ENCODE measurements at regions not wholly inside any gene's neighbourhood (a gene's known extent, or its start where the extent isn't known, plus 50 kb on each side); places are given as distances from the start of the nearest gene placed in this dataset.
"Not testable (repeated sequence)": the region's sequence is repeated elsewhere in the genome, so short reads cannot be mapped to it uniquely, and the experiment has no call there.

GRCh38 chr18:14945984-14946383, 198.0 kb downstream of the ANKRD30B start:
- 77 to 80% methylated on average over 7 of the region's 7 CpGs for WGBS, 2 donors
- H3K4me1 ChIP-seq (ENCODE audit: control insufficient read depth in 1 of 2, insufficient read depth in 2 of 2, low read length in 2 of 2): no peaks in the 10 kb centered on the region
- no peaks in the 10 kb centered on the region for H3K9me3 ChIP-seq (ENCODE audit: control insufficient read depth, low read length)
- no peaks in the 10 kb centered on the region for H3K27me3 ChIP-seq (ENCODE audit: control insufficient read depth in 1 of 2, insufficient read depth in 2 of 2, low read length in 1 of 2)
- H3K4me3 ChIP-seq (ENCODE audit: low read length in 2 of 2): no peak overlapping the region
- no peak for DNase-seq
- no peak overlapping the region for H3K27ac ChIP-seq (ENCODE audit: low read depth in 1 of 2, low read length in 2 of 2)
- intact Hi-C loops (cut with DNase I): no loop called here
- no peaks in the 10 kb centered on the region for H3K36me3 ChIP-seq (ENCODE audit: control insufficient read depth in 1 of 2, insufficient read depth in 2 of 2, low read length in 1 of 2)
- ATAC-seq (ENCODE audit: low FRiP score): no peak

- H3K36me3 ChIP-seq (ENCODE audit: control insufficient read depth in 1 of 2, insufficient read depth in 2 of 2, low read length in 1 of 2); H3K9me3 ChIP-seq (ENCODE audit: control insufficient read depth, low read length); intact Hi-C loops (cut with DNase I); H3K4me3 ChIP-seq (ENCODE audit: low read length in 2 of 2); H3K4me1 ChIP-seq (ENCODE audit: control insufficient read depth in 1 of 2, insufficient read depth in 2 of 2, low read length in 2 of 2); DNase-seq; ATAC-seq (ENCODE audit: low FRiP score); H3K27ac ChIP-seq (ENCODE audit: low read depth in 1 of 2, low read length in 2 of 2); H3K27me3 ChIP-seq (ENCODE audit: control insufficient read depth in 1 of 2, insufficient read depth in 2 of 2, low read length in 1 of 2): not testable (repeated sequence)
- WGBS, 2 donors: 51 to 59% methylated on average over 7 of the region's 7 CpGs
These were observed 198.9 kb downstream of the ANKRD30B start for GRCh38 chr18:14946741-14947470.

GRCh38 chr18:14947482-14948162, 199.7 kb downstream of the ANKRD30B start:
- Histone ChIP-seq H3K36me3 (ENCODE audit: control insufficient read depth in 1 of 2, insufficient read depth in 2 of 2, low read length in 1 of 2) (no peaks in the 10 kb centered on the region), H3K9me3 (ENCODE audit: control insufficient read depth, low read length) (no peaks in the 10 kb centered on the region), H3K4me3 (ENCODE audit: low read length in 2 of 2) (no peak overlapping the region), H3K27ac (ENCODE audit: low read depth in 1 of 2, low read length in 2 of 2) (no peak overlapping the region), H3K4me1 (ENCODE audit: control insufficient read depth in 1 of 2, insufficient read depth in 2 of 2, low read length in 2 of 2) (no peaks in the 10 kb centered on the region), H3K27me3 (ENCODE audit: control insufficient read depth in 1 of 2, insufficient read depth in 2 of 2, low read length in 1 of 2) (no peaks in the 10 kb centered on the region)
- DNase-seq: no peak
- intact Hi-C loops (cut with DNase I): no loop called here
- no peak for ATAC-seq (ENCODE audit: low FRiP score)
- WGBS, 2 donors: 81 to 87% methylated on average over 8 of the region's 8 CpGs

DNA sequence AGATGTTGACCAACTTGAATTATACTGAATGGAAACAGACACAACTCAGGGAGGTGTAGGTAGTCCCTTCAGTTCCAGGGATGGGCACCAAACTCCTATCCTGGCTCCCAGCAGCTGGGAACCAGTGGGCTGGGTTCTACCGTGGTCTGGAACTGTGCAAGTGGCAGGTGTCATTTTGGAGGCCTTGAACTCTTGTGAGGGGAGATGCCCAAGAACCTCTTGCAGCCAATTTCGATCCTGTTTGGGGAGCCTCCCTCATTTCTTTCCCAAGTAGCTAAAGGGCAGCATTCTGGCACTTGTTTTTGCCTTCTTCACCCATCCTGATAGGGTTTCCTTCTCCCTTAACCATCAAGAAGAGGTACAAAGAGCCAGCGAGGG, 200.2 kb downstream of the ANKRD30B start:
- 62 to 75% methylated on average over 3 of the region's 3 CpGs for WGBS, 2 donors
- intact Hi-C loops (cut with DNase I): no loop called here
- Histone ChIP-seq H3K36me3 (ENCODE audit: control insufficient read depth in 1 of 2, insufficient read depth in 2 of 2, low read length in 1 of 2) (no peaks in the 10 kb centered on the region), H3K9me3 (ENCODE audit: control insufficient read depth, low read length) (no peaks in the 10 kb centered on the region), H3K27me3 (ENCODE audit: control insufficient read depth in 1 of 2, insufficient read depth in 2 of 2, low read length in 1 of 2) (no peaks in the 10 kb centered on the region), H3K4me3 (ENCODE audit: low read length in 2 of 2) (no peak overlapping the region), H3K27ac (ENCODE audit: low read depth in 1 of 2, low read length in 2 of 2) (no peak overlapping the region), H3K4me1 (ENCODE audit: control insufficient read depth in 1 of 2, insufficient read depth in 2 of 2, low read length in 2 of 2) (no peaks in the 10 kb centered on the region)
- ATAC-seq (ENCODE audit: low FRiP score) (no peak), DNase-seq (no peak)

DNA sequence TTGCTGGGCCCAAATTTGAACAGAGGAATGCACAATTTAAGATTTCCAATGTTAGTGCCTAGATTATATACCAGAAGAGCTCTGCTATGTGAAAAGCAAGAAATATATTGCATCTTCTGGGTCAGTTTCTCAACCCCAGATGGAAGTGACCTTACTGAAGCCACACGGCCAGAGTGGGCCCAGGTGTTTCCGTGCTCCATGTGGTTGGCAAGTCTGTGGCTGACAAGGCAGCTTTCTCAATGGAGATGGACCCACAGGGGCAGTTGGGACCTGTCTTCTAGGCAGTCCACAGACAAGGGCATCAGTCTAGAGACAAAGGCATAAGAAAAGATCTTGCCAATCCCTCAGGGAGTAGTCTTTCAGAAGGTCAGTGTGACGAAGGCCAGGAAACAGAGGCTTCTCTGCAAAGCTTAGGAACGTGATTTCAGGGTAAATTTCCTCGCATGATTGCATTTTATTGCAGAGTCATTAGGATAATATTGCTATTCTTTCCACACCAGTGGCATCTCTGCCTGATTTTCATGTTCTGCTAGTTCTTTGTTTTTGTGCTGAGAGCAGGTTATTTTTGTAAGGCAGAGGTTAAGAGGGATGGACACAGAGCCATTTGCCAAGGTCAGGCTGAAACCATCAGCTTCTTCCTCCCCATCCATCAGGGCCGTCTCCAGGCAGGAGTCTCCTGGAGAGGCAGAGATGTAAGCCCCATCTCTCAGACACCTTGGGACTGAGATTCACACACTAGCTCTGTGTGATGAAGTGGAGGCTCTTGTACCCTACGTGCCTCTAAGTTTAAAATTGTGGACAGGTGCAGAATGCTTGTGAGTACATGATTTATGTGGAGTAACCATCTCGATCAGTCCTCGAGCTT, 202.1 kb downstream of the ANKRD30B start:
- intact Hi-C loops (cut with DNase I): no loop called here
- DNase-seq: no peak
- no peaks in the 10 kb centered on the region for H3K4me1 ChIP-seq (ENCODE audit: control insufficient read depth in 1 of 2, insufficient read depth in 2 of 2, low read length in 2 of 2)
- no peak overlapping the region for H3K27ac ChIP-seq (ENCODE audit: low read depth in 1 of 2, low read length in 2 of 2)
- no peak overlapping the region for H3K4me3 ChIP-seq (ENCODE audit: low read length in 2 of 2)
- ATAC-seq (ENCODE audit: low FRiP score): no peak
- no peaks in the 10 kb centered on the region for H3K9me3 ChIP-seq (ENCODE audit: control insufficient read depth, low read length)
- no peaks in the 10 kb centered on the region for H3K36me3 ChIP-seq (ENCODE audit: control insufficient read depth in 1 of 2, insufficient read depth in 2 of 2, low read length in 1 of 2)
- no peaks in the 10 kb centered on the region for H3K27me3 ChIP-seq (ENCODE audit: control insufficient read depth in 1 of 2, insufficient read depth in 2 of 2, low read length in 1 of 2)
- 51 to 58% methylated on average over 9 of the region's 9 CpGs for WGBS, 2 donors

GRCh38 chr18:14952444-14953077, 204.6 kb downstream of the ANKRD30B start:
- H3K4me1 ChIP-seq (ENCODE audit: control insufficient read depth in 1 of 2, insufficient read depth in 2 of 2, low read length in 2 of 2); H3K27me3 ChIP-seq (ENCODE audit: control insufficient read depth in 1 of 2, insufficient read depth in 2 of 2, low read length in 1 of 2); H3K36me3 ChIP-seq (ENCODE audit: control insufficient read depth in 1 of 2, insufficient read depth in 2 of 2, low read length in 1 of 2); H3K9me3 ChIP-seq (ENCODE audit: control insufficient read depth, low read length); DNase-seq; intact Hi-C loops (cut with DNase I); H3K4me3 ChIP-seq (ENCODE audit: low read length in 2 of 2); ATAC-seq (ENCODE audit: low FRiP score); H3K27ac ChIP-seq (ENCODE audit: low read depth in 1 of 2, low read length in 2 of 2): not testable (repeated sequence)
- WGBS, 2 donors: 74 to 76% methylated on average over 2 of the region's 2 CpGs

DNA sequence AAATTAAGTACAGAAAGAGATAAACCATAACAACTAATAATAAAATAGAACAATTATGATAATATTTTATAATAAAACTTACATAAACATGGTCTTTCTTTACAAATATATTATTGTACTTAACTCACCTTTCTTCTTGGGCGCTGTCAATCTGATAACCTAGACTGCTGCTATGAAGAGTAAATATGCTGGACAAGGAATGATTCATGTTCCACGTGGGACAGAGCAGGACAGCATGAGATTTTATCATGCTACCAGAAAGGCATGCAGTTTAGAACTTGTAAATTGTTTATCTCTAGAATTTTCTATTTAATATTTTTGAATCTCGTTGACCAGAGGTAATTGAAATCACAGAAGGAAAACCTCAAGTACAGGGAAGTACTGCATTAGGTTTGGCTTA, 210.7 kb downstream of the ANKRD30B start:
- ATAC-seq (ENCODE audit: low FRiP score) (no peak), DNase-seq (no peak)
- no peaks in the 10 kb centered on the region for H3K27me3 ChIP-seq (ENCODE audit: control insufficient read depth in 1 of 2, insufficient read depth in 2 of 2, low read length in 1 of 2)
- no peaks in the 10 kb centered on the region for H3K4me1 ChIP-seq (ENCODE audit: control insufficient read depth in 1 of 2, insufficient read depth in 2 of 2, low read length in 2 of 2)
- H3K27ac ChIP-seq (ENCODE audit: low read depth in 1 of 2, low read length in 2 of 2): no peak overlapping the region
- intact Hi-C loops (cut with DNase I): no loop called here
- no peak overlapping the region for H3K4me3 ChIP-seq (ENCODE audit: low read length in 2 of 2)
- peaks cover 1% of the 10 kb centered on the region for H3K9me3 ChIP-seq (ENCODE audit: control insufficient read depth, low read length)
- 63 to 67% methylated on average over 3 of the region's 3 CpGs for WGBS, 2 donors
- H3K36me3 ChIP-seq (ENCODE audit: control insufficient read depth in 1 of 2, insufficient read depth in 2 of 2, low read length in 1 of 2): no peaks in the 10 kb centered on the region

- Histone ChIP-seq H3K9me3 (ENCODE audit: control insufficient read depth, low read length) (peaks cover 1% of the 10 kb centered on the region), H3K36me3 (ENCODE audit: control insufficient read depth in 1 of 2, insufficient read depth in 2 of 2, low read length in 1 of 2) (no peaks in the 10 kb centered on the region), H3K4me1 (ENCODE audit: control insufficient read depth in 1 of 2, insufficient read depth in 2 of 2, low read length in 2 of 2) (no peaks in the 10 kb centered on the region), H3K27me3 (ENCODE audit: control insufficient read depth in 1 of 2, insufficient read depth in 2 of 2, low read length in 1 of 2) (no peaks in the 10 kb centered on the region), H3K4me3 (ENCODE audit: low read length in 2 of 2) (no peak overlapping the region), H3K27ac (ENCODE audit: low read depth in 1 of 2, low read length in 2 of 2) (no peak overlapping the region)
- DNase-seq (no peak), ATAC-seq (ENCODE audit: low FRiP score) (no peak)
- WGBS, 2 donors: 67 to 75% methylated on average over 10 of the region's 10 CpGs
- intact Hi-C loops (cut with DNase I): no loop called here
These were observed 211.6 kb downstream of the ANKRD30B start for GRCh38 chr18:14959550-14959949.

Measured in aorta (tissue), 5 donors.